ENCODE measurements at regions not wholly inside any gene's neighbourhood (a gene's known extent, or its start where the extent isn't known, plus 50 kb on each side); places are given as distances from the start of the nearest gene placed in this dataset.

- no peak for DNase-seq (ENCODE audit: low spot score)
Measured at GRCh38 chr4:13181681-13182080, 302.5 kb downstream of the RAB28 start.

GRCh38 chr4:13180701-13181100 lies 303.4 kb downstream of the RAB28 start:
- no peak for DNase-seq (ENCODE audit: low spot score)

- DNase-seq (ENCODE audit: low spot score) = no peak
Measured at GRCh38 chr4:13178621-13179020, 305.5 kb downstream of the RAB28 start.

- no peak for DNase-seq (ENCODE audit: low spot score)
Measured at GRCh38 chr4:13176741-13177142, 307.4 kb downstream of the RAB28 start.

GRCh38 chr4:13174926-13175325 lies 309.2 kb downstream of the RAB28 start:
- no peak for DNase-seq (ENCODE audit: low spot score)

GRCh38 chr4:13174001-13174400 lies 310.1 kb downstream of the RAB28 start:
- no peak for DNase-seq (ENCODE audit: low spot score)

- no peak for DNase-seq (ENCODE audit: low spot score)
Measured at GRCh38 chr4:13171292-13172057, 312.7 kb downstream of the RAB28 start.

GRCh38 chr4:13169731-13170525 lies 314.2 kb downstream of the RAB28 start:
- DNase-seq (ENCODE audit: low spot score) = no peak

GRCh38 chr4:13168326-13168725 lies 315.8 kb downstream of the RAB28 start:
- no peak for DNase-seq (ENCODE audit: low spot score)

GRCh38 chr4:13166214-13166613 lies 317.9 kb downstream of the RAB28 start:
- no peak for DNase-seq (ENCODE audit: low spot score)

GRCh38 chr4:13164783-13165331 lies 319.3 kb downstream of the RAB28 start:
- DNase-seq (ENCODE audit: low spot score) = no peak

- DNase-seq (ENCODE audit: low spot score) = no peak
Measured at GRCh38 chr4:13162886-13163285, 321.3 kb downstream of the RAB28 start.

GRCh38 chr4:13160920-13161319 lies 323.2 kb downstream of the RAB28 start:
- no peak for DNase-seq (ENCODE audit: low spot score)

GRCh38 chr4:13159041-13159620 lies 325.0 kb downstream of the RAB28 start:
- DNase-seq (ENCODE audit: low spot score) = no peak

GRCh38 chr4:13151194-13151593 lies 332.9 kb downstream of the RAB28 start:
- DNase-seq (ENCODE audit: low spot score) = no peak

GRCh38 chr4:13143222-13144070 lies 340.7 kb downstream of the RAB28 start:
- DNase-seq (ENCODE audit: low spot score) = no peak

- no peak for DNase-seq (ENCODE audit: low spot score)
Measured at GRCh38 chr4:13142726-13143125, 341.4 kb downstream of the RAB28 start.

- no peak for DNase-seq (ENCODE audit: low spot score)
Measured at GRCh38 chr4:13142191-13142590, 341.9 kb downstream of the RAB28 start.

- no peak for DNase-seq (ENCODE audit: low spot score)
Measured at GRCh38 chr4:13137390-13137789, 346.8 kb downstream of the RAB28 start.

GRCh38 chr4:13133700-13134099 lies 350.4 kb downstream of the RAB28 start:
- DNase-seq (ENCODE audit: low spot score) = no peak

GRCh38 chr4:13130848-13131247 lies 353.3 kb downstream of the RAB28 start:
- no peak for DNase-seq (ENCODE audit: low spot score)

- no peak for DNase-seq (ENCODE audit: low spot score)
Measured at GRCh38 chr4:13129095-13129494, 355.0 kb downstream of the RAB28 start.

Data from pons (tissue), 1 donor.